ENCODE measurements at regions not wholly inside any gene's neighbourhood (a gene's known extent, or its start where the extent isn't known, plus 50 kb on each side); places are given as distances from the start of the nearest gene placed in this dataset.

DNA sequence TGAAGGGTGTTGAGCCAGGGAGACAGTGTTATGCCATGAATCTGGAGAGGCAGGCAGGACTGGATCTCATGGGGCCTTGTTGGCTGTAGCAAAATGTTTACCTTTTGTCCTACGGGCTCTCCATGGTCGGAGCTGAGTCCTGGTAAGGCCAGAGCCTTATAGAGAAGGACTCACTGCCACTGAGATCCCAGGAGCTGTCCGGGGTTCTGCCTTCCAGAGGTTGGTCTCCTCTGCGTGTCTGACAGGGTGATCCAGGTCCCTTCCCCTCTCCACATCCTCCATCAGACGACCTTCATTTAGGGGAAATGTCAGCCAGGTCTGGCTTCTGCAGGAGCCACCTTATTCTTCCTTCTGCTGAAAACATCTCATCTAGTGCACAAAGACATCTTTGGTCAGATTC is 285.2 kb upstream of the N4BP1 start:
- H3K9me3 ChIP-seq: no peaks in the 10 kb centered on the region
- H3K36me3 ChIP-seq (ENCODE audit: control insufficient read depth, insufficient read depth, low read length): no peaks in the 10 kb centered on the region
- Mint-ChIP-seq H3K9me3 (ENCODE audit: unreplicated experiment) (no peaks in the 10 kb centered on the region), H3K4me3 (ENCODE audit: unreplicated experiment) (no peak overlapping the region), H3K36me3 (ENCODE audit: insufficient read depth, unreplicated experiment) (no peaks in the 10 kb centered on the region), H3K27me3 (ENCODE audit: insufficient read depth, unreplicated experiment) (peaks cover 15% of the 10 kb centered on the region), H3K27ac (ENCODE audit: unreplicated experiment) (no peak overlapping the region), H3K4me1 (ENCODE audit: low read depth, unreplicated experiment) (no peaks in the 10 kb centered on the region)
- H3K4me3 ChIP-seq (ENCODE audit: low read depth, low read length): no peak overlapping the region
- no peaks in the 10 kb centered on the region; the same call in none of the 2 replicates for H3K27me3 ChIP-seq (replicated peaks; ENCODE audit: control insufficient read depth, insufficient read depth, low read length)
- POLR2A ChIA-PET: no interaction called here
- TF ChIP-seq, protein P1, sequence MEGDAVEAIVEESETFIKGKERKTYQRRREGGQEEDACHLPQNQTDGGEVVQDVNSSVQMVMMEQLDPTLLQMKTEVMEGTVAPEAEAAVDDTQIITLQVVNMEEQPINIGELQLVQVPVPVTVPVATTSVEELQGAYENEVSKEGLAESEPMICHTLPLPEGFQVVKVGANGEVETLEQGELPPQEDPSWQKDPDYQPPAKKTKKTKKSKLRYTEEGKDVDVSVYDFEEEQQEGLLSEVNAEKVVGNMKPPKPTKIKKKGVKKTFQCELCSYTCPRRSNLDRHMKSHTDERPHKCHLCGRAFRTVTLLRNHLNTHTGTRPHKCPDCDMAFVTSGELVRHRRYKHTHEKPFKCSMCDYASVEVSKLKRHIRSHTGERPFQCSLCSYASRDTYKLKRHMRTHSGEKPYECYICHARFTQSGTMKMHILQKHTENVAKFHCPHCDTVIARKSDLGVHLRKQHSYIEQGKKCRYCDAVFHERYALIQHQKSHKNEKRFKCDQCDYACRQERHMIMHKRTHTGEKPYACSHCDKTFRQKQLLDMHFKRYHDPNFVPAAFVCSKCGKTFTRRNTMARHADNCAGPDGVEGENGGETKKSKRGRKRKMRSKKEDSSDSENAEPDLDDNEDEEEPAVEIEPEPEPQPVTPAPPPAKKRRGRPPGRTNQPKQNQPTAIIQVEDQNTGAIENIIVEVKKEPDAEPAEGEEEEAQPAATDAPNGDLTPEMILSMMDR (IDR thresholded peaks at IDR 0.05; ENCODE audit: insufficient read depth in 1 of 2, low read depth in 1 of 2, low read length in 1 of 2, severe bottlenecking in 1 of 2, unreplicated experiment in 1 of 2): no peak
- DNase-seq: no peak
- no peaks in the 10 kb centered on the region for H3K4me1 ChIP-seq
- intact Hi-C loops (cut with micrococcal nuclease; ENCODE audit: unreplicated experiment): no loop called here
- CTCF ChIA-PET: no interaction called here
- no TSS peak for BruUV-seq (replicated peaks)

DNA sequence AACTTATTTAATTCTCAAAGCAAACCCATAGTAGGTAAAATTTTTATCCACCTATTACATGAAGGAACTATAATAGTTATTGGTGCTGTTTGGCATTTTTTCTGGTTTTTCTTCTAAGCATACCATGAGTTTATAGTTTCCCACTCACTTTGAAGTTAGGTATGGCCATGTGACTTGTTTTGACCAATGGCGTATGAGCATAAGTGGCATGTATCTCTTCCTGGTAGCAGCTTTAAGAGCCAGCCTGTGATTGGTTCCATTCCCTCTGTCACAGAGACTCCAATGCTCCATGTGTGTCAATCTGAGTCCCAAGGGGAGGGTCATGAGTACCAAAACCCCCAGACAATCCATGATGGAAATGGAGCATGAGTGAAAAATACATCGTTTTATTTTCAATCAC is 282.9 kb upstream of the N4BP1 start:
- H3K9me3 Mint-ChIP-seq (ENCODE audit: unreplicated experiment): no peaks in the 10 kb centered on the region
- Histone ChIP-seq H3K9me3 (no peaks in the 10 kb centered on the region), H3K36me3 (ENCODE audit: control insufficient read depth, insufficient read depth, low read length) (no peaks in the 10 kb centered on the region), H3K27me3 (replicated peaks; ENCODE audit: control insufficient read depth, insufficient read depth, low read length) (no peaks in the 10 kb centered on the region; the same call in none of the 2 replicates), H3K4me1 (no peaks in the 10 kb centered on the region), H3K4me3 (ENCODE audit: low read depth, low read length) (no peak overlapping the region)
- no peak overlapping the region for H3K4me3 Mint-ChIP-seq (ENCODE audit: unreplicated experiment)
- no peak overlapping the region for H3K27ac Mint-ChIP-seq (ENCODE audit: unreplicated experiment)
- no peaks in the 10 kb centered on the region for H3K4me1 Mint-ChIP-seq (ENCODE audit: low read depth, unreplicated experiment)
- H3K27me3 Mint-ChIP-seq (ENCODE audit: insufficient read depth, unreplicated experiment): peaks cover 4% of the 10 kb centered on the region
- no TSS peak for BruUV-seq (replicated peaks)
- intact Hi-C loops (cut with micrococcal nuclease; ENCODE audit: unreplicated experiment): no loop called here
- TF ChIP-seq, protein P1 (IDR thresholded peaks at IDR 0.05; ENCODE audit: insufficient read depth in 1 of 2, low read depth in 1 of 2, low read length in 1 of 2, severe bottlenecking in 1 of 2, unreplicated experiment in 1 of 2): no peak
- ChIA-PET POLR2A (no interaction called here), CTCF (no interaction called here)
- H3K36me3 Mint-ChIP-seq (ENCODE audit: insufficient read depth, unreplicated experiment): no peaks in the 10 kb centered on the region
- no peak for DNase-seq

DNA sequence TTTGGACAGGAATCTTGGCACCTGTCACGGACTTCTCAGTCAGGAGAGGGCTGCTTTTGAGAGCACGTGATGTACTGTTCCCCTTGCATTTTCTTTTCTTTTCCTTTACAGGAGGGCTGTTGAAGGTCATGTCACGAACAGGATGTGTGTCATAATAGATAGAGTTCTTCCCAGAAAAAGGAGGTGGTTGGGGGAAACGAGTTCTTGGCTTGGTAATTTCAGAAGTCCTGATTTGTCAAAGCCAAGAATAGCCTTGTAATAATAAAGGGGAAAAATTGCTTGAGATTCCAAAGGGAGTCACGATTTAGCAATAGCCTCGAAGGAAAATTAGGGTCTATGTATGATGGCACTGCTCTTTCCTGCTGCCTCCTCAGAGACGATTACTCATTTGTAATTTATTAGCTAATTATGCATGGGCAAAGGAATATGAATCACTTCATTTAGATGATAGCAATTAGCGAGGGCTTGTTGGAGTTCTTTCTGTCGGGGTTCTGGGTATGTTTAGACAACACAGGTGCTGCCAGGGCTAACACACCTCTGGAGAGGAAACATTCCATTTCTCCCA is 277.7 kb upstream of the N4BP1 start:
- Mint-ChIP-seq H3K4me3 (ENCODE audit: unreplicated experiment) (no peak overlapping the region), H3K36me3 (ENCODE audit: insufficient read depth, unreplicated experiment) (no peaks in the 10 kb centered on the region), H3K9me3 (ENCODE audit: unreplicated experiment) (no peaks in the 10 kb centered on the region), H3K4me1 (ENCODE audit: low read depth, unreplicated experiment) (no peaks in the 10 kb centered on the region), H3K27ac (ENCODE audit: unreplicated experiment) (no peak overlapping the region), H3K27me3 (ENCODE audit: insufficient read depth, unreplicated experiment) (peaks cover 15% of the 10 kb centered on the region)
- no peaks in the 10 kb centered on the region for H3K4me1 ChIP-seq
- no peaks in the 10 kb centered on the region for H3K9me3 ChIP-seq
- TF ChIP-seq, protein P1 (IDR thresholded peaks at IDR 0.05; ENCODE audit: insufficient read depth in 1 of 2, low read depth in 1 of 2, low read length in 1 of 2, severe bottlenecking in 1 of 2, unreplicated experiment in 1 of 2): no peak
- H3K36me3 ChIP-seq (ENCODE audit: control insufficient read depth, insufficient read depth, low read length): no peaks in the 10 kb centered on the region
- BruUV-seq (replicated peaks): no TSS peak
- intact Hi-C loops (cut with micrococcal nuclease; ENCODE audit: unreplicated experiment): no loop called here
- no peaks in the 10 kb centered on the region; the same call in 1 of the 2 replicates for H3K27me3 ChIP-seq (replicated peaks; ENCODE audit: control insufficient read depth, insufficient read depth, low read length)
- H3K4me3 ChIP-seq (ENCODE audit: low read depth, low read length): no peak overlapping the region
- ChIA-PET CTCF (no interaction called here), POLR2A (no interaction called here)
- no peak for DNase-seq

All from Caco-2 (cell line).